HL-60 (cell line): ENCODE measurements at regions not wholly inside any gene's neighbourhood (a gene's known extent, or its start where the extent isn't known, plus 50 kb on each side); places are given as distances from the start of the nearest gene placed in this dataset.

ENCODE experiments used
- DNase-seq, 2 experiments: peaks; one replicate each; pipeline ENCODE4 v3.0.0-alpha.2; 2010 to 2020; ENCODE audit warnings: low read depth in 1 of 2, low spot score in 1 of 2
- H3K27ac ChIP-seq: fragments of 250-450 bp; sonication (Bioruptor Pico); replicated peaks from 2 replicates; pipeline ENCODE4 v1.5.1; 2020; ENCODE audit warnings: mild to moderate bottlenecking, moderate library complexity
- H3K27me3 ChIP-seq: fragments of 250-450 bp; sonication (Bioruptor Pico); 2 replicates; pipeline ENCODE4 v1.5.1; 2021; ENCODE audit warnings: mild to moderate bottlenecking, moderate library complexity; ENCODE audit not compliant: insufficient read depth, poor library complexity, severe bottlenecking
- H3K4me3 ChIP-seq: replicated peaks from 2 replicates; pipeline ENCODE4 v1.5.1; 2011; ENCODE audit warnings: mild to moderate bottlenecking, control low read depth, low read length; ENCODE audit not compliant: insufficient read depth
- GABPA ChIP-seq: IDR thresholded peaks from 2 replicates; pipeline ENCODE4 v1.6.1; 2012; ENCODE audit warnings: low read depth
- POLR2AphosphoS5 ChIP-seq: IDR thresholded peaks from 2 replicates; pipeline ENCODE4 v1.6.1; 2012; ENCODE audit warnings: low read depth
- SPI1 ChIP-seq: IDR thresholded peaks from 2 replicates; pipeline ENCODE4 v1.6.1; 2012; ENCODE audit warnings: low read depth, mild to moderate bottlenecking, borderline replicate concordance
- TF ChIP-seq, protein P1 (sequence below): IDR thresholded peaks from 2 replicates; pipeline ENCODE4 v1.6.1; 2012; ENCODE audit warnings: low read depth; ENCODE audit not compliant: insufficient replicate concordance
- TF ChIP-seq, protein P2 (sequence below): IDR thresholded peaks from one replicate; pipeline ENCODE4 v1.5.1; 2011; ENCODE audit warnings: low read length, control low read depth, inconsistent platforms; ENCODE audit not compliant: insufficient read depth

DNA sequence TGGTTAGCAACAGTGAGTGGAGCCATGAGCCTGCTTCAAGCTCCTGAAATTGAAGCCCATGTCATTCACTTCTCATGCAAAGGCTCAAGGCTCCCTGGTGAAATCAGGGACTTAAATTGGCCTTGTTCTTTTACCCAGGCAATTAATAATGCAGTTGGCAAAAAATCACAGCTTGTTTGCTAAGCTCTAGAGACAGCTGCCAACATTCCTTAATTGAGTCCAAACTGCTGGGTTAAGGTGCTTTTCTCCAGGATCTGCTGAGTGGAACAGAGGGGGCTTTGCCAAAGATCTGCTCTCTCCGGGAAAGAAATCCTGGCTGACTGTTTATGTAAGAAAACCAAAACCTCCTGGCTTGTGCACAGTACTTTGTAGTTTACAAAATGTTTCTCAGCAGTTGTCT, 257.6 kb upstream of the GHITM start:
- DNase-seq: no peak
- H3K27ac ChIP-seq: no peak overlapping the region
- TF ChIP-seq, protein P1, sequence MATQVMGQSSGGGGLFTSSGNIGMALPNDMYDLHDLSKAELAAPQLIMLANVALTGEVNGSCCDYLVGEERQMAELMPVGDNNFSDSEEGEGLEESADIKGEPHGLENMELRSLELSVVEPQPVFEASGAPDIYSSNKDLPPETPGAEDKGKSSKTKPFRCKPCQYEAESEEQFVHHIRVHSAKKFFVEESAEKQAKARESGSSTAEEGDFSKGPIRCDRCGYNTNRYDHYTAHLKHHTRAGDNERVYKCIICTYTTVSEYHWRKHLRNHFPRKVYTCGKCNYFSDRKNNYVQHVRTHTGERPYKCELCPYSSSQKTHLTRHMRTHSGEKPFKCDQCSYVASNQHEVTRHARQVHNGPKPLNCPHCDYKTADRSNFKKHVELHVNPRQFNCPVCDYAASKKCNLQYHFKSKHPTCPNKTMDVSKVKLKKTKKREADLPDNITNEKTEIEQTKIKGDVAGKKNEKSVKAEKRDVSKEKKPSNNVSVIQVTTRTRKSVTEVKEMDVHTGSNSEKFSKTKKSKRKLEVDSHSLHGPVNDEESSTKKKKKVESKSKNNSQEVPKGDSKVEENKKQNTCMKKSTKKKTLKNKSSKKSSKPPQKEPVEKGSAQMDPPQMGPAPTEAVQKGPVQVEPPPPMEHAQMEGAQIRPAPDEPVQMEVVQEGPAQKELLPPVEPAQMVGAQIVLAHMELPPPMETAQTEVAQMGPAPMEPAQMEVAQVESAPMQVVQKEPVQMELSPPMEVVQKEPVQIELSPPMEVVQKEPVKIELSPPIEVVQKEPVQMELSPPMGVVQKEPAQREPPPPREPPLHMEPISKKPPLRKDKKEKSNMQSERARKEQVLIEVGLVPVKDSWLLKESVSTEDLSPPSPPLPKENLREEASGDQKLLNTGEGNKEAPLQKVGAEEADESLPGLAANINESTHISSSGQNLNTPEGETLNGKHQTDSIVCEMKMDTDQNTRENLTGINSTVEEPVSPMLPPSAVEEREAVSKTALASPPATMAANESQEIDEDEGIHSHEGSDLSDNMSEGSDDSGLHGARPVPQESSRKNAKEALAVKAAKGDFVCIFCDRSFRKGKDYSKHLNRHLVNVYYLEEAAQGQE: no peak
- TF ChIP-seq POLR2AphosphoS5 (no peak), GABPA (no peak), SPI1 (no peak)
- TF ChIP-seq, protein P2, sequence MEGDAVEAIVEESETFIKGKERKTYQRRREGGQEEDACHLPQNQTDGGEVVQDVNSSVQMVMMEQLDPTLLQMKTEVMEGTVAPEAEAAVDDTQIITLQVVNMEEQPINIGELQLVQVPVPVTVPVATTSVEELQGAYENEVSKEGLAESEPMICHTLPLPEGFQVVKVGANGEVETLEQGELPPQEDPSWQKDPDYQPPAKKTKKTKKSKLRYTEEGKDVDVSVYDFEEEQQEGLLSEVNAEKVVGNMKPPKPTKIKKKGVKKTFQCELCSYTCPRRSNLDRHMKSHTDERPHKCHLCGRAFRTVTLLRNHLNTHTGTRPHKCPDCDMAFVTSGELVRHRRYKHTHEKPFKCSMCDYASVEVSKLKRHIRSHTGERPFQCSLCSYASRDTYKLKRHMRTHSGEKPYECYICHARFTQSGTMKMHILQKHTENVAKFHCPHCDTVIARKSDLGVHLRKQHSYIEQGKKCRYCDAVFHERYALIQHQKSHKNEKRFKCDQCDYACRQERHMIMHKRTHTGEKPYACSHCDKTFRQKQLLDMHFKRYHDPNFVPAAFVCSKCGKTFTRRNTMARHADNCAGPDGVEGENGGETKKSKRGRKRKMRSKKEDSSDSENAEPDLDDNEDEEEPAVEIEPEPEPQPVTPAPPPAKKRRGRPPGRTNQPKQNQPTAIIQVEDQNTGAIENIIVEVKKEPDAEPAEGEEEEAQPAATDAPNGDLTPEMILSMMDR: no peak
- H3K27me3 ChIP-seq: no peaks in the 10 kb centered on the region
- H3K4me3 ChIP-seq: no peak overlapping the region

DNA sequence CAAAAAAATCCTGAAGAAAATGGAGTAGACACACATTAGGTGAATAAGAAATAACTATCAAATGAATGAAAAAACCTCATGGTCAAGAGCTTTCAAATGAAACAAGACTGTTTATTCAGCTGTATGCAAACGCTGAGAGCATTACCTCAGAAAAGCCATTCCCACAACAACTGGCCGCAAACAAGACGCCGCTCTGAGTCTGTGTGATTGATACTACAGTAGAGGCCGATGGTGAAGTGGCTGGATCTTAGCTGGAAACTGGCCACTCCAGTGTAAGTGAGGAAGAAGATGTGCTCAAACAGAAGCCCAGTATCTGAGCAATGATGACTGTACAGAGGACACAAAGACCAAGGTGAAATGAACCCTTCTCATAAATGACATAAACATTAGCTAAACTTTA, 252.4 kb upstream of the GHITM start:
- H3K27me3 ChIP-seq: no peaks in the 10 kb centered on the region
- TF ChIP-seq GABPA: no peak
- TF ChIP-seq, protein P1: no peak
- no peak for TF ChIP-seq SPI1
- TF ChIP-seq, protein P2: no peak
- TF ChIP-seq POLR2AphosphoS5: no peak
- no peak overlapping the region for H3K4me3 ChIP-seq
- DNase-seq: no peak
- no peak overlapping the region for H3K27ac ChIP-seq

DNA sequence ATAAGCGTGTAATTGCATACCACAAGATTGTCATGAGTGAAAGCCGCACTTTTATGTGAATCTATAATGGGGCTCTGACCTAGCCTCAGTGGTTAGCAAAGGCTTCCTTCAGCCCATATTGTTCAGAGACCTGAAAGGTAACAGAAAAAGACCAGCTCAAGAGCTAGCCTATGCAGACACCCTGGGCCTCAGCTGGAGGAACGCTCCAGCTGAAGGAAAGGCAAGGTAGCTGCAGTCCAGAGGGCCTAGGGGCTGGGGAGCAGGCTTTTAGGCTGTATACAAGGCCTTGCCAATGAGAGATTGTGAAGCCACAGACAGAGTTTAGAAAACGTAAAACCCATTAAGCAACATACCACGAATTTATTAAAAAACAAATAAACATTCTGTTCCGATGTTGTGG, 246.6 kb upstream of the GHITM start:
- no peak overlapping the region for H3K4me3 ChIP-seq
- TF ChIP-seq, protein P1: no peak
- TF ChIP-seq, protein P2: no peak
- no peak for TF ChIP-seq GABPA
- no peak for TF ChIP-seq POLR2AphosphoS5
- no peak for TF ChIP-seq SPI1
- DNase-seq: no peak
- no peaks in the 10 kb centered on the region for H3K27me3 ChIP-seq
- no peak overlapping the region for H3K27ac ChIP-seq
